K562 (cell line): ENCODE measurements at regions not wholly inside any gene's neighbourhood (a gene's known extent, or its start where the extent isn't known, plus 50 kb on each side); places are given as distances from the start of the nearest gene placed in this dataset.
"Not testable (repeated sequence)": the region's sequence is repeated elsewhere in the genome, so short reads cannot be mapped to it uniquely, and the experiment has no call there.

Experiments
- ADNP ChIP-seq: fragments of 200-800 bp; sonication (Bioruptor generic); IDR thresholded peaks from 2 replicates; pipeline ENCODE4 v1.6.1; 2016; ENCODE audit warnings: missing genetic modification characterization, missing compliant biosample characterization
- CHD2 ChIP-seq: IDR thresholded peaks from 2 replicates; pipeline ENCODE4 v1.6.1; 2011; ENCODE audit warnings: low read depth, low read length
- EZH2 ChIP-seq: IDR thresholded peaks from 2 replicates; pipeline ENCODE4 v1.6.1; 2012; ENCODE audit warnings: low read depth, mild to moderate bottlenecking, inconsistent platforms, low read length, borderline replicate concordance
- FOS ChIP-seq: IDR thresholded peaks from 3 replicates; pipeline ENCODE4 v1.6.1; 2011; ENCODE audit not compliant: insufficient read length; ENCODE audit errors: extremely low read depth
- FOXK1 ChIP-seq: sonication (generic); formaldehyde crosslinking; IDR thresholded peaks from 2 replicates; pipeline ENCODE4 v1.8.0; 2022; ENCODE audit warnings: missing genetic modification reagents, mild to moderate bottlenecking, borderline replicate concordance
- GTF2F1 ChIP-seq: IDR thresholded peaks from 2 replicates; pipeline ENCODE4 v1.6.1; 2011; ENCODE audit warnings: low read depth, low read length, improper control_type of control experiment
- MAX ChIP-seq: sonication (generic); formaldehyde crosslinking; IDR thresholded peaks from 2 replicates; pipeline ENCODE4 v1.9.0; 2022; ENCODE audit warnings: mild to moderate bottlenecking, missing genetic modification reagents
- POLR2A ChIP-seq: fragments of 450-650 bp; conservative IDR thresholded peaks from 2 replicates; pipeline ENCODE4 v1.6.1; 2016
- POLR3A ChIP-seq: IDR thresholded peaks from 2 replicates; pipeline ENCODE4 v1.6.1; 2011; ENCODE audit warnings: borderline replicate concordance, mild to moderate bottlenecking, moderate library complexity; ENCODE audit not compliant: insufficient read length, insufficient read depth; ENCODE audit errors: extremely low read depth
- SAP30 ChIP-seq: fragments of 200-600 bp; sonication (generic); IDR thresholded peaks from 2 replicates; pipeline ENCODE4 v1.6.1; 2012; ENCODE audit warnings: borderline replicate concordance, low read depth, mild to moderate bottlenecking, moderate library complexity, low read length, control low read depth, inconsistent platforms; ENCODE audit not compliant: insufficient read depth, poor library complexity, severe bottlenecking
- SP1 ChIP-seq: sonication (generic); formaldehyde crosslinking; IDR thresholded peaks from 2 replicates; pipeline ENCODE4 v1.8.1; 2022; ENCODE audit warnings: mild to moderate bottlenecking, missing genetic modification reagents
- ZFP36 ChIP-seq: fragments of 150-350 bp; IDR thresholded peaks from 2 replicates; pipeline ENCODE4 v1.6.1; 2018; ENCODE audit warnings: low read length, low read depth; ENCODE audit not compliant: partially characterized antibody
- ZNF512 ChIP-seq: IDR thresholded peaks from 2 replicates; pipeline ENCODE4 v1.6.1; 2016; ENCODE audit warnings: missing genetic modification characterization, missing compliant biosample characterization

DNA sequence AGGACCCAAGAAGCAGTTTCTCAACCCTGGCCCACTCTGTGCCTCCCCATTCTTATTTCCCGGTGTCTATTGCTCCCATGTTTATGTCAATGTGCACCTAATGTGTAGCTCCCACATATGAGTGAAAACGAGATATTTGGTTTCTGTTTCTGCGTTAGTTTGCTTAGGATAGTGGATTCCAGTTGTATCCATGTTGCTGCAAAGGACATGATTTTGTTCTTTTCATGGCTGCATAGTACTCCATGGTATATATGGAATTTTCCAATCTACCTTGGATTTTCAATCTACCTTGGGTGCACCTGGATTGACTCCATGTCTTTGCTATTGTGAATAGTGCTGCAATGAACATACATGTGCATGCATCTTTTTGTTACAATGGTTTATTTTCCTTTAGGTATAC is 119.8 kb upstream of the CTSV start:
- TF ChIP-seq POLR3A; MAX (CRISPR knock-in tag); ZFP36; ADNP (tag); SP1 (CRISPR knock-in tag); FOS; POLR2A; ZNF512; GTF2F1; CHD2; SAP30; FOXK1 (CRISPR knock-in tag); EZH2: not testable (repeated sequence)
